Trophoblast cell (in vitro differentiated cells and primary cell): ENCODE measurements at regions not wholly inside any gene's neighbourhood (a gene's known extent, or its start where the extent isn't known, plus 50 kb on each side); places are given as distances from the start of the nearest gene placed in this dataset.

Experiments
- DNase-seq, 2 donors: peaks; one replicate each; pipeline ENCODE4 v3.0.0-alpha.2; 2016
- H2AFZ ChIP-seq: 2 replicates; pipeline ENCODE4 v1.6.1; 2013; ENCODE audit warnings: low read length, moderate library complexity, mild to moderate bottlenecking; ENCODE audit not compliant: insufficient read depth, poor library complexity
- H2AK5ac ChIP-seq: 2 replicates; pipeline ENCODE4 v1.6.1; 2013; ENCODE audit warnings: mild to moderate bottlenecking, low read length
- H2BK120ac ChIP-seq: 2 replicates; pipeline ENCODE4 v1.6.1; 2013; ENCODE audit warnings: low read length, mild to moderate bottlenecking, moderate library complexity; ENCODE audit not compliant: insufficient read depth, poor library complexity
- H2BK12ac ChIP-seq: 2 replicates; pipeline ENCODE4 v1.6.1; 2013; ENCODE audit warnings: mild to moderate bottlenecking, low read length, moderate library complexity
- H2BK5ac ChIP-seq: 2 replicates; pipeline ENCODE4 v1.6.1; 2013; ENCODE audit warnings: low read length, low read depth, moderate library complexity, mild to moderate bottlenecking; ENCODE audit not compliant: poor library complexity
- H3K14ac ChIP-seq: 2 replicates; pipeline ENCODE4 v1.6.1; 2013; ENCODE audit warnings: mild to moderate bottlenecking, low read length
- H3K18ac ChIP-seq: 2 replicates; pipeline ENCODE4 v1.6.1; 2013; ENCODE audit warnings: mild to moderate bottlenecking, low read length
- H3K23ac ChIP-seq: 2 replicates; pipeline ENCODE4 v1.6.1; 2013; ENCODE audit warnings: low read length
- H3K27ac ChIP-seq: 2 replicates; pipeline ENCODE4 v1.5.1; 2013; ENCODE audit warnings: low read depth, mild to moderate bottlenecking, inconsistent platforms, low read length, moderate library complexity
- H3K27me3 ChIP-seq: 2 replicates; pipeline ENCODE4 v1.6.1; 2013; ENCODE audit warnings: inconsistent platforms, mild to moderate bottlenecking, low read length, moderate library complexity; ENCODE audit not compliant: insufficient read depth
- H3K36me3 ChIP-seq, 2 experiments: 1 replicate in 1 of 2; 2 replicates in 1 of 2; pipeline ENCODE4 v1.6.1; 2013; ENCODE audit warnings: low read length in 2 of 2, mild to moderate bottlenecking in 2 of 2, moderate library complexity in 1 of 2; ENCODE audit not compliant: insufficient read depth in 2 of 2, control insufficient read depth in 1 of 2
- H3K4ac ChIP-seq: 2 replicates; pipeline ENCODE4 v1.6.1; 2013; ENCODE audit warnings: low read depth, mild to moderate bottlenecking, low read length, moderate library complexity
- H3K4me1 ChIP-seq, 2 experiments: 1 replicate in 1 of 2; 2 replicates in 1 of 2; pipeline ENCODE4 v1.6.1; 2013; ENCODE audit warnings: low read length in 2 of 2, mild to moderate bottlenecking in 2 of 2, moderate library complexity in 1 of 2; ENCODE audit not compliant: insufficient read depth in 2 of 2, control insufficient read depth in 1 of 2
- H3K4me2 ChIP-seq: 2 replicates; pipeline ENCODE4 v1.6.1; 2013; ENCODE audit warnings: inconsistent platforms, mild to moderate bottlenecking, low read length, moderate library complexity
- H3K4me3 ChIP-seq: 2 replicates; pipeline ENCODE4 v1.5.1; 2013; ENCODE audit warnings: mild to moderate bottlenecking, low read depth, low read length, inconsistent platforms
- H3K79me1 ChIP-seq: one replicate; pipeline ENCODE4 v1.6.1; 2013; ENCODE audit warnings: low read length
- H3K79me2 ChIP-seq: 2 replicates; pipeline ENCODE4 v1.6.1; 2013; ENCODE audit warnings: low read length, mild to moderate bottlenecking; ENCODE audit not compliant: control insufficient read depth, insufficient read depth, poor library complexity
- H3K9ac ChIP-seq: 2 replicates; pipeline ENCODE4 v1.6.1; 2013; ENCODE audit warnings: mild to moderate bottlenecking, low read length
- H3K9me3 ChIP-seq: 2 replicates; pipeline ENCODE4 v1.6.1; 2013; ENCODE audit warnings: low read depth, mild to moderate bottlenecking, control low read depth, inconsistent platforms, low read length; ENCODE audit not compliant: insufficient read depth
- H4K12ac ChIP-seq: 2 replicates; pipeline ENCODE4 v1.6.1; 2013; ENCODE audit warnings: low read depth, mild to moderate bottlenecking, low read length, moderate library complexity
- H4K8ac ChIP-seq: 2 replicates; pipeline ENCODE4 v1.6.1; 2013; ENCODE audit warnings: low read depth, mild to moderate bottlenecking, low read length, moderate library complexity
- H4K91ac ChIP-seq: one replicate; pipeline ENCODE4 v1.6.1; 2013; ENCODE audit warnings: low read depth, mild to moderate bottlenecking, low read length, moderate library complexity
- whole genome bisulfite sequencing: extraction: QIAGEN DNeasy Blood & Tissue Kit; methylation state at CpG from one replicate; pipeline ENCODE4 v1.1.7; 2013; ENCODE audit warnings: missing lambda C conversion rate; ENCODE audit not compliant: insufficient read length, insufficient coverage; ENCODE audit errors: extremely low coverage; 5-methylcytosine and 5-hydroxymethylcytosine counted together

- DNase-seq = no peak
- Histone ChIP-seq H3K14ac (no peak overlapping the region), H2BK5ac (no peak overlapping the region), H4K91ac (no peak overlapping the region), H3K23ac (no peak overlapping the region), H3K4me3 (no peak overlapping the region), H2AK5ac (no peak overlapping the region), H3K4me1 (no peaks in the 10 kb centered on the region), H3K4ac (no peak overlapping the region), H2BK120ac (no peak overlapping the region), H3K79me2 (no peaks in the 10 kb centered on the region), H3K27me3 (no peaks in the 10 kb centered on the region), H3K4me2 (no peak overlapping the region), H2AFZ (no peak overlapping the region), H3K27ac (no peak overlapping the region), H3K9ac (no peak overlapping the region), H3K18ac (no peak overlapping the region), H3K79me1 (no peaks in the 10 kb centered on the region), H3K9me3 (no peaks in the 10 kb centered on the region), H3K36me3 (no peaks in the 10 kb centered on the region), H4K8ac (no peak overlapping the region), H4K12ac (no peak overlapping the region), H2BK12ac (no peak overlapping the region)
- no CpG with 5 or more reads among the region's 1 CpG for WGBS
Measured at GRCh38 chr3:105281989-105282388, 84.7 kb upstream of the ALCAM start.

GRCh38 chr3:105284876-105285275 is 81.8 kb upstream of the ALCAM start:
- Histone ChIP-seq H3K27me3 (no peaks in the 10 kb centered on the region), H4K8ac (no peak overlapping the region), H3K4me2 (no peak overlapping the region), H2BK120ac (no peak overlapping the region), H2BK12ac (no peak overlapping the region), H3K4me1 (no peaks in the 10 kb centered on the region), H4K12ac (no peak overlapping the region), H3K18ac (no peak overlapping the region), H3K4ac (no peak overlapping the region), H3K23ac (no peak overlapping the region), H3K79me2 (no peaks in the 10 kb centered on the region), H3K4me3 (no peak overlapping the region), H2AFZ (no peak overlapping the region), H3K9me3 (no peaks in the 10 kb centered on the region), H3K36me3 (no peaks in the 10 kb centered on the region), H4K91ac (no peak overlapping the region), H2BK5ac (no peak overlapping the region), H3K79me1 (no peaks in the 10 kb centered on the region), H3K9ac (no peak overlapping the region), H3K14ac (no peak overlapping the region), H3K27ac (no peak overlapping the region), H2AK5ac (no peak overlapping the region)
- no peak for DNase-seq
- WGBS = no CpG with 5 or more reads among the region's 2 CpGs

- WGBS = no CpG with 5 or more reads among the region's 1 CpG
Measured at GRCh38 chr3:105285653-105286241, 81.0 kb upstream of the ALCAM start.

GRCh38 chr3:105293441-105293840 is 73.3 kb upstream of the ALCAM start:
- Histone ChIP-seq H2AFZ (no peak overlapping the region), H2BK120ac (no peak overlapping the region), H3K27ac (no peak overlapping the region), H3K23ac (no peak overlapping the region), H3K4me3 (no peak overlapping the region), H3K18ac (no peak overlapping the region), H3K4ac (no peak overlapping the region), H2BK12ac (no peak overlapping the region), H3K4me1 (no peaks in the 10 kb centered on the region), H3K79me2 (no peaks in the 10 kb centered on the region), H3K36me3 (no peaks in the 10 kb centered on the region), H4K8ac (no peak overlapping the region), H2BK5ac (no peak overlapping the region), H2AK5ac (no peak overlapping the region), H3K4me2 (no peak overlapping the region), H4K91ac (no peak overlapping the region), H3K9me3 (no peaks in the 10 kb centered on the region), H3K79me1 (no peaks in the 10 kb centered on the region), H3K14ac (no peak overlapping the region), H3K27me3 (no peaks in the 10 kb centered on the region), H3K9ac (no peak overlapping the region), H4K12ac (no peak overlapping the region)
- no peak for DNase-seq
- no CpG with 5 or more reads among the region's 1 CpG for WGBS

More at GRCh38 chr3:105285653-105286241, 81.0 kb upstream of the ALCAM start:
- Histone ChIP-seq H3K4ac (no peak overlapping the region), H3K4me2 (no peak overlapping the region), H3K4me3 (no peak overlapping the region), H4K91ac (no peak overlapping the region), H3K9me3 (no peaks in the 10 kb centered on the region), H3K79me1 (no peaks in the 10 kb centered on the region), H2BK12ac (no peak overlapping the region), H2BK5ac (no peak overlapping the region), H3K23ac (no peak overlapping the region), H4K8ac (no peak overlapping the region), H3K18ac (no peak overlapping the region), H3K14ac (no peak overlapping the region), H3K79me2 (no peaks in the 10 kb centered on the region), H2BK120ac (no peak overlapping the region), H4K12ac (no peak overlapping the region), H2AK5ac (no peak overlapping the region), H3K36me3 (no peaks in the 10 kb centered on the region), H3K4me1 (no peaks in the 10 kb centered on the region), H3K9ac (no peak overlapping the region), H3K27ac (no peak overlapping the region), H2AFZ (no peak overlapping the region), H3K27me3 (no peaks in the 10 kb centered on the region)
- DNase-seq = no peak
